NCI-H774 (cell line): ENCODE measurements at regions not wholly inside any gene's neighbourhood (a gene's known extent, or its start where the extent isn't known, plus 50 kb on each side); places are given as distances from the start of the nearest gene placed in this dataset.

ENCODE experiments used
- DNase-seq: peaks from one replicate; lab custom pipeline; 2025; lab: John Stamatoyannopoulos, UW

- DNase-seq, result no peak
These were observed 422.1 kb downstream of the EPM2A start for GRCh38 chr6:145313041-145313855.

- no peak for DNase-seq
These were observed 419.2 kb downstream of the EPM2A start for GRCh38 chr6:145315982-145316600.

GRCh38 chr6:145318952-145319351, 416.4 kb downstream of the EPM2A start:
- DNase-seq, result no peak

GRCh38 chr6:145319605-145320004, 415.7 kb downstream of the EPM2A start:
- DNase-seq, result no peak

- no peak for DNase-seq
These were observed 411.7 kb downstream of the EPM2A start for GRCh38 chr6:145323646-145324045.

- no peak for DNase-seq
These were observed 407.7 kb downstream of the EPM2A start for GRCh38 chr6:145327586-145327985.

- DNase-seq, result no peak
These were observed 406.1 kb downstream of the EPM2A start for GRCh38 chr6:145329257-145329656.

GRCh38 chr6:145331066-145331465, 404.3 kb downstream of the EPM2A start:
- no peak for DNase-seq

- no peak for DNase-seq
These were observed 403.3 kb downstream of the EPM2A start for GRCh38 chr6:145332011-145332410.

GRCh38 chr6:145336119-145336518, 399.2 kb downstream of the EPM2A start:
- no peak for DNase-seq

- DNase-seq, result no peak
These were observed 396.2 kb downstream of the EPM2A start for GRCh38 chr6:145339089-145339488.

- DNase-seq, result no peak
These were observed 395.1 kb downstream of the EPM2A start for GRCh38 chr6:145340256-145340655.

- no peak for DNase-seq
These were observed 390.2 kb downstream of the EPM2A start for GRCh38 chr6:145345094-145345493.

- no peak for DNase-seq
These were observed 388.1 kb downstream of the EPM2A start for GRCh38 chr6:145347216-145347615.

GRCh38 chr6:145349950-145350510, 385.3 kb downstream of the EPM2A start:
- DNase-seq, result no peak

GRCh38 chr6:145350928-145351327, 384.4 kb downstream of the EPM2A start:
- DNase-seq, result no peak

GRCh38 chr6:145352382-145353080, 382.8 kb downstream of the EPM2A start:
- DNase-seq, result no peak

- no peak for DNase-seq
These were observed 374.5 kb downstream of the EPM2A start for GRCh38 chr6:145360865-145361264.

- DNase-seq, result no peak
These were observed 368.2 kb downstream of the EPM2A start for GRCh38 chr6:145367149-145367548.

- DNase-seq, result no peak
These were observed 367.2 kb downstream of the EPM2A start for GRCh38 chr6:145368075-145368474.

GRCh38 chr6:145370559-145370958, 364.8 kb downstream of the EPM2A start:
- DNase-seq, result no peak

- no peak for DNase-seq
These were observed 362.6 kb downstream of the EPM2A start for GRCh38 chr6:145372671-145373151.

- DNase-seq, result no peak
These were observed 361.5 kb downstream of the EPM2A start for GRCh38 chr6:145373826-145374225.
